Colonic mucosa (tissue), 4 donors: ENCODE measurements at regions not wholly inside any gene's neighbourhood (a gene's known extent, or its start where the extent isn't known, plus 50 kb on each side); places are given as distances from the start of the nearest gene placed in this dataset.

Source experiments
- DNase-seq: peaks from one replicate; pipeline ENCODE4 v3.0.0-alpha.2; 2020
- H3K27ac ChIP-seq: fragments of 200-600 bp; one replicate; pipeline ENCODE4 v1.8.0; 2021
- H3K27me3 ChIP-seq: fragments of 200-600 bp; one replicate; pipeline ENCODE4 v1.8.0; 2021
- H3K36me3 ChIP-seq: fragments of 200-600 bp; one replicate; pipeline ENCODE4 v1.8.0; 2021
- H3K4me1 ChIP-seq: fragments of 200-600 bp; one replicate; pipeline ENCODE4 v1.8.0; 2021; ENCODE audit warnings: mild to moderate bottlenecking
- H3K4me3 ChIP-seq: fragments of 200-600 bp; one replicate; pipeline ENCODE4 v1.8.0; 2021
- H3K9ac ChIP-seq, 2 donors: one replicate each; pipeline ENCODE4 v1.7.0; 2013; ENCODE audit warnings: control low read depth in 2 of 2, low read depth in 2 of 2, low read length in 2 of 2
- H3K9me3 ChIP-seq: fragments of 200-600 bp; one replicate; pipeline ENCODE4 v1.8.0; 2021
- intact Hi-C: fragments of 100-400 bp; cut with DNase I; formaldehyde crosslinking; loops from one replicate; pipeline ENCODE4 v1.14.1; 2022
- TF ChIP-seq, protein P1 (sequence below): fragments of 200-600 bp; IDR thresholded peaks from one replicate; pipeline ENCODE4 v1.8.0; 2022; ENCODE audit warnings: antibody characterized with exemption, mild to moderate bottlenecking
- donor health status: healthy.
- donor health status: DM: no; HTN: no; CAD: no.
- donor health status: DM: no; HTN: no; CAD: no.

DNA sequence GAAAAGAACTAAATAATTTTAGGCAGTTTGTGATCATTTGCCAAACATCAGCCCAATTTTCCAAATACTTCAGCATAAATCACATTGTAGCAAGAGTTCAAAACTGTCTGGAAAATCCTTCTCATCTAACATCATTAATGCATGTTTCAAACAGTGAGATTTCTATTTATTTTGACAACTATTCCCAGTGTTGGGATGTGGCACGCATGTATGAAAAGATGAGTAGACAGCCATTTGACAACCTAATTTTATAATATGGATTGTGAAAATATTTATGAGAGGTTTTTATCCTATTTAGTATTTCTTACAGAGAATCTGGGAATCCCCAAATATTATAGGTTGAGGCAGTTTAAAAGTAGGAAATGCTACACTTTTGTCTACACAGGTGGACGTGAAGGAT, 357.6 kb upstream of the ARID1B start:
- H3K4me1 ChIP-seq = no peaks in the 10 kb centered on the region

DNA sequence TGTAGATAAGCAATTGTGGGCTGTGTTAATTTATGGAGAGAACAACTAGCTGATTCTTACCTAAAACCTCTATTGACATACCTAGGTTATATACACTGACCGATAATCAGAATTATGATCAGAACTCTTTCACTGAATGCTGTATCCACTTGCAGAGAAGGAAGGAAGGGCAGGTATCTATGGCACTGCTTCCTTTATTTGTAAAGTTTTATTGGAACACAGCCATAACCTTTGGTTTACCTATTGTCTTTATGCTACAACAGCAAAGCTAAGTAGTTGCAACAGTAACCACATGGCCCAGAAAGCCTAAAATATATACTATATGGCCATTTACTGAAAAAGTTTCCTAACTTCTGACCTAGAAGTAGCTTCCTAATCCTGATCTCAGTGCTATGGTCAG, 358.9 kb upstream of the ARID1B start:
- no peak overlapping the region for H3K27ac ChIP-seq
- H3K9me3 ChIP-seq = no peaks in the 10 kb centered on the region
- TF ChIP-seq, protein P1, sequence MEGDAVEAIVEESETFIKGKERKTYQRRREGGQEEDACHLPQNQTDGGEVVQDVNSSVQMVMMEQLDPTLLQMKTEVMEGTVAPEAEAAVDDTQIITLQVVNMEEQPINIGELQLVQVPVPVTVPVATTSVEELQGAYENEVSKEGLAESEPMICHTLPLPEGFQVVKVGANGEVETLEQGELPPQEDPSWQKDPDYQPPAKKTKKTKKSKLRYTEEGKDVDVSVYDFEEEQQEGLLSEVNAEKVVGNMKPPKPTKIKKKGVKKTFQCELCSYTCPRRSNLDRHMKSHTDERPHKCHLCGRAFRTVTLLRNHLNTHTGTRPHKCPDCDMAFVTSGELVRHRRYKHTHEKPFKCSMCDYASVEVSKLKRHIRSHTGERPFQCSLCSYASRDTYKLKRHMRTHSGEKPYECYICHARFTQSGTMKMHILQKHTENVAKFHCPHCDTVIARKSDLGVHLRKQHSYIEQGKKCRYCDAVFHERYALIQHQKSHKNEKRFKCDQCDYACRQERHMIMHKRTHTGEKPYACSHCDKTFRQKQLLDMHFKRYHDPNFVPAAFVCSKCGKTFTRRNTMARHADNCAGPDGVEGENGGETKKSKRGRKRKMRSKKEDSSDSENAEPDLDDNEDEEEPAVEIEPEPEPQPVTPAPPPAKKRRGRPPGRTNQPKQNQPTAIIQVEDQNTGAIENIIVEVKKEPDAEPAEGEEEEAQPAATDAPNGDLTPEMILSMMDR = no peak
- no peaks in the 10 kb centered on the region for H3K27me3 ChIP-seq
- no peaks in the 10 kb centered on the region for H3K36me3 ChIP-seq
- intact Hi-C loops = no loop called here
- no peak overlapping the region for H3K9ac ChIP-seq
- H3K4me1 ChIP-seq = no peaks in the 10 kb centered on the region
- no peak overlapping the region for H3K4me3 ChIP-seq
- no peak for DNase-seq

More for the DNA sequence above, 357.6 kb upstream of the ARID1B start:
- Histone ChIP-seq H3K4me3 (no peak overlapping the region), H3K27me3 (no peaks in the 10 kb centered on the region), H3K27ac (no peak overlapping the region), H3K9ac (no peak overlapping the region), H3K9me3 (no peaks in the 10 kb centered on the region), H3K36me3 (no peaks in the 10 kb centered on the region)
- intact Hi-C loops = no loop called here
- TF ChIP-seq, protein P1 = no peak
- no peak for DNase-seq

DNA sequence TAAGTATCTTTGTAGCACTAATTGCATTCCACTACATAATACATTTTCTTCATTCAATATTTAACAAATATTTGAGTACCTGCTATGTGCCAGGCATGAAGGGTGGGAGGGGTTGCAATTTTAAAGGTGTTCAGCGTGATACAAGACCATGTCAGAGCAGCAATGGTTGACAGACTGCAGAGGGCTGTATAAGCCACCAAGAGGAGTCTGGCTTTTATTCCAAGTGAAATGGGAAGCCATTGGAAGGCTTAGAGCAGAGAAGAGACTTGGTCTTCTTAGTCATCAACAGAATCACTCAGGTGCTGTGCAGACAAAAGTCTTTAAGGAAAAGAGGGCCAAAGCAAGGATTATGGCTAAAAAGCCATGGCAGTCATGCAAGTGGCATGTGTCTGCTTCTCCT, 360.8 kb upstream of the ARID1B start:
- TF ChIP-seq, protein P1 = no peak
- H3K27ac ChIP-seq = no peak overlapping the region
- no peaks in the 10 kb centered on the region for H3K4me1 ChIP-seq
- H3K27me3 ChIP-seq = no peaks in the 10 kb centered on the region
- intact Hi-C loops = no loop called here
- no peak for DNase-seq
- no peak overlapping the region for H3K4me3 ChIP-seq
- H3K9ac ChIP-seq = no peak overlapping the region
- H3K36me3 ChIP-seq = no peaks in the 10 kb centered on the region
- H3K9me3 ChIP-seq = no peaks in the 10 kb centered on the region

DNA sequence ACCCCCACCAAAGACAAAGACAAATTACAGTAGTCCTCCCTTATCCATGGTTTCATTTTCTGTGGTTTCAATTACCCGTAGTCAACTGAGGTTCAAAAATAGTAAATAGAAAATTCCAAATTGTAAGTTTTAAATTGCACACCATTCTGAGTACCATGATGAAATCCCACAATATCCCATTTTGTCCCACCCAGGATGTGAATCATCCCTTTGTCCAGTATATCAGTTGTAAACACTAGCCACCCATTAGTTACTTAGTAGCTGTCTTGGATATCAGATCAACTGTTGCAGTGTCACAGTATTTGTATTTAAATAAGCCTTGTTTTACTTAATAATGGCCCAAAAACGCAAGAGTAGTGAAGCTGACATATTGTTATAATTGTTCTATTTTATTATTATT, 364.0 kb upstream of the ARID1B start:
- no peak overlapping the region for H3K27ac ChIP-seq
- no peaks in the 10 kb centered on the region for H3K27me3 ChIP-seq
- intact Hi-C loops = no loop called here
- no peak overlapping the region for H3K4me3 ChIP-seq
- no peaks in the 10 kb centered on the region for H3K9me3 ChIP-seq
- no peaks in the 10 kb centered on the region for H3K36me3 ChIP-seq
- no peak overlapping the region for H3K9ac ChIP-seq
- no peak for DNase-seq
- H3K4me1 ChIP-seq = no peaks in the 10 kb centered on the region
- TF ChIP-seq, protein P1 = no peak

DNA sequence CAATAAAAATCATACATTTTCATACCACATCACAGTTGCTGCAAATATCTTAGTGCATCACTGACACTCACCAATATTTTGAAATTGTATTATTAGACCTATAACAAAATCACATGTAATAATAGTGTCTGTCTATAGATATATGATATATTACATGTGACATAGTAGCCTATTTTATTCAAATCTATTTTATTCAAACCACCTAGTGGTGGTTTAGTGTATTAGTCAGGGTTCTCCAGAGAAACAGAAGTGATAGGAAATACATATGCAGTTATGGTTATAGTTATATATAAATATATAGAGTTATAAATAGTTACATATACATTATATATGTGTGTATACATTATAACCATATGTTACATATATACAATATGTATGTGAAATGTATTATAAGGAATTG, 366.5 kb upstream of the ARID1B start:
- no peaks in the 10 kb centered on the region for H3K9me3 ChIP-seq
- no peak overlapping the region for H3K9ac ChIP-seq
- intact Hi-C loops = no loop called here
- H3K4me1 ChIP-seq = no peaks in the 10 kb centered on the region
- no peak overlapping the region for H3K27ac ChIP-seq
- no peaks in the 10 kb centered on the region for H3K27me3 ChIP-seq
- no peaks in the 10 kb centered on the region for H3K36me3 ChIP-seq
- no peak overlapping the region for H3K4me3 ChIP-seq
- TF ChIP-seq, protein P1 = peak; percentile 31
- no peak for DNase-seq

DNA sequence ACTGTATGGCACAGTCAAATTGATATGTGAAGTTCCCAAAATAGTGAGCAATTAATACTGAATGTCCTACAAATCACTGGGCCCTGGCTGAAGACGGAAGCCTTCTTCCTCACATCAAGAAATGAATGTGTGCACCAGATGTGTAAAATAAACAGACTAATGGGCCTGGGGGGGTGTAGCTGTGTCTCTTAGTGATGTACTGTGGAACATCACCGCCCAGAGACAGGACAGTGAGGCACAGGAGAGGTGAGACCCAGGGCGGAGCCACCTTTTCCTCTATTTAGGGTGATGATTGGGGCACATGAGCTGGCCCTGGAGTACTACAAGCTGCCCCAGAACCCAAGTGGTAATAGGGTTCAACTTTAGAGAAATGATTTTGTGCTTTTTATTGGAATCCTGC, 368.5 kb upstream of the ARID1B start:
- intact Hi-C loops = no loop called here
- TF ChIP-seq, protein P1 = no peak
- no peaks in the 10 kb centered on the region for H3K4me1 ChIP-seq
- no peak overlapping the region for H3K9ac ChIP-seq
- no peaks in the 10 kb centered on the region for H3K9me3 ChIP-seq
- DNase-seq = no peak
- H3K27ac ChIP-seq = no peak overlapping the region
- no peaks in the 10 kb centered on the region for H3K27me3 ChIP-seq
- no peaks in the 10 kb centered on the region for H3K36me3 ChIP-seq
- no peak overlapping the region for H3K4me3 ChIP-seq
